Non-pigmented ciliary epithelial cell (primary cell): ENCODE measurements at regions not wholly inside any gene's neighbourhood (a gene's known extent, or its start where the extent isn't known, plus 50 kb on each side); places are given as distances from the start of the nearest gene placed in this dataset.
A peak's percentile ranks its signal among the peaks of the same experiment; 100 is the strongest.

Experiments
- DNase-seq: peaks from one replicate; pipeline ENCODE4 v3.0.0-alpha.2; 2010; ENCODE audit warnings: low read depth

- DNase-seq = no peak
These were observed 235.8 kb upstream of the TMTC1 start for GRCh38 chr12:30019366-30020140.

- DNase-seq = no peak
These were observed 232.9 kb upstream of the TMTC1 start for GRCh38 chr12:30016540-30017055.

- no peak for DNase-seq
These were observed 232.0 kb upstream of the TMTC1 start for GRCh38 chr12:30015631-30016337.

GRCh38 chr12:30014991-30015390, 231.2 kb upstream of the TMTC1 start:
- no peak for DNase-seq

GRCh38 chr12:30012816-30013450, 229.2 kb upstream of the TMTC1 start:
- no peak for DNase-seq

GRCh38 chr12:30010071-30011052, 226.6 kb upstream of the TMTC1 start:
- no peak for DNase-seq

- DNase-seq = no peak
These were observed 222.3 kb upstream of the TMTC1 start for GRCh38 chr12:30006021-30006420.

- no peak for DNase-seq
These were observed 219.6 kb upstream of the TMTC1 start for GRCh38 chr12:30003321-30003720.

GRCh38 chr12:30002677-30003076, 218.9 kb upstream of the TMTC1 start:
- no peak for DNase-seq

GRCh38 chr12:30000401-30000800, 216.7 kb upstream of the TMTC1 start:
- no peak for DNase-seq

GRCh38 chr12:29996993-29997392, 213.3 kb upstream of the TMTC1 start:
- no peak for DNase-seq

- no peak for DNase-seq
These were observed 208.6 kb upstream of the TMTC1 start for GRCh38 chr12:29992366-29992765.

- DNase-seq = no peak
These were observed 208.2 kb upstream of the TMTC1 start for GRCh38 chr12:29991924-29992323.

- DNase-seq = no peak
These were observed 207.2 kb upstream of the TMTC1 start for GRCh38 chr12:29990971-29991370.

GRCh38 chr12:29983851-29984250, 200.1 kb upstream of the TMTC1 start:
- DNase-seq = no peak

- DNase-seq = no peak
These were observed 196.6 kb upstream of the TMTC1 start for GRCh38 chr12:29980304-29980703.

- DNase-seq = no peak
These were observed 187.7 kb upstream of the TMTC1 start for GRCh38 chr12:29971446-29971845.

- no peak for DNase-seq
These were observed 186.8 kb upstream of the TMTC1 start for GRCh38 chr12:29970501-29970900.

GRCh38 chr12:29962276-29963035, 178.7 kb upstream of the TMTC1 start:
- DNase-seq = no peak

- DNase-seq = peak; percentile 37
These were observed 177.5 kb upstream of the TMTC1 start for GRCh38 chr12:29961231-29961630.

GRCh38 chr12:29960122-29960521, 176.4 kb upstream of the TMTC1 start:
- DNase-seq = no peak
